GM12878 (cell line): ENCODE measurements at regions not wholly inside any gene's neighbourhood (a gene's known extent, or its start where the extent isn't known, plus 50 kb on each side); places are given as distances from the start of the nearest gene placed in this dataset.

ENCODE experiments used
- ATAC-seq: fragments of 200-7000 bp; cut with Tn5 transposase; 3 replicates; pipeline ENCODE4 v1.9.1; 2020; ENCODE audit warnings: mild to moderate bottlenecking, moderate library complexity
- BruUV-seq: library from RNA; stranded (reverse); fragments of 400-500 nt; replicated peaks from 2 replicates; lab custom pipeline; 2021; lab: Mats Ljungman, UMichigan
- CTCF ChIA-PET: fragments of 300-600 bp; sonication (Branson Sonifier 250); formaldehyde crosslinking; extraction: SDS; loops from one replicate; lab custom pipeline; 2021; ENCODE audit warnings: inconsistent platforms; lab: Yijun Ruan, JAX
- POLR2A ChIA-PET: fragments of 350-600 bp; formaldehyde crosslinking; extraction: SDS; loops from one replicate; lab custom pipeline; 2021; ENCODE audit warnings: inconsistent platforms; lab: Charles Lee
- RAD21 ChIA-PET: fragments of 300-600 bp; sonication (Branson Sonifier 250); formaldehyde crosslinking; loops from one replicate; lab custom pipeline; 2023; ENCODE audit warnings: antibody characterized with exemption; ENCODE audit not compliant: unreplicated experiment; lab: Charles Lee
- SMC1A ChIA-PET: fragments of 300-600 bp; sonication (Branson Sonifier 250); formaldehyde crosslinking; loops from one replicate; lab custom pipeline; 2023; ENCODE audit not compliant: unreplicated experiment, uncharacterized antibody; lab: Charles Lee
- DNase-seq: peaks from one replicate; pipeline ENCODE4 v3.0.0-alpha.2; 2011; ENCODE audit warnings: low read depth, low spot score
- FAIRE-seq: peaks from 3 replicates; lab custom pipeline; 2011; peaks lifted over from hg19 to GRCh38; lab: Jason Lieb, UNC
- H2AFZ ChIP-seq: 2 replicates; pipeline ENCODE4 v1.6.0; 2011; ENCODE audit warnings: low read depth, low read length, control low read depth; ENCODE audit not compliant: control insufficient read depth
- H3K27ac ChIP-seq: 2 replicates; pipeline ENCODE4 v1.5.1; 2011; ENCODE audit warnings: control low read depth; ENCODE audit not compliant: control insufficient read depth, insufficient read depth
- H3K27me3 ChIP-seq, 2 experiments: replicated peaks in 1 of 2; 2 replicates each; pipeline versions ENCODE4 v1.6.0 to v1.6.1; 2011; ENCODE audit warnings: low read length in 1 of 2; ENCODE audit not compliant: control insufficient read depth in 2 of 2, insufficient read depth in 2 of 2
- H3K36me3 ChIP-seq, 2 experiments: 2 replicates each; pipeline ENCODE4 v1.5.1; 2011; ENCODE audit warnings: low read length in 1 of 2; ENCODE audit not compliant: control insufficient read depth in 2 of 2, insufficient read depth in 2 of 2
- H3K4me1 ChIP-seq: 2 replicates; pipeline ENCODE4 v1.6.1; 2011; ENCODE audit warnings: mild to moderate bottlenecking, low read length, moderate library complexity, mixed read lengths; ENCODE audit not compliant: control insufficient read depth, insufficient read depth
- H3K4me2 ChIP-seq: 2 replicates; pipeline ENCODE4 v1.6.0; 2011; ENCODE audit warnings: control low read depth; ENCODE audit not compliant: control insufficient read depth, insufficient read depth
- H3K4me3 ChIP-seq: fragments of 200-600 bp; sonication (generic); 2 replicates; pipeline ENCODE4 v1.5.1; 2016
- H3K79me2 ChIP-seq: 2 replicates; pipeline ENCODE4 v1.6.0; 2011; ENCODE audit warnings: low read length; ENCODE audit not compliant: control insufficient read depth, insufficient read depth
- H3K9ac ChIP-seq: 2 replicates; pipeline ENCODE4 v1.8.0; 2011; ENCODE audit warnings: low read length, control low read depth, mixed read lengths; ENCODE audit not compliant: control insufficient read depth, insufficient read depth
- H3K9me3 ChIP-seq: replicated peaks from 3 replicates; pipeline ENCODE4 v1.5.1; 2011; ENCODE audit warnings: mild to moderate bottlenecking, low read length; ENCODE audit not compliant: control insufficient read depth, insufficient read depth
- H4K20me1 ChIP-seq: 2 replicates; pipeline ENCODE4 v1.6.0; 2011; ENCODE audit not compliant: control insufficient read depth, insufficient read depth
- ASH2L ChIP-seq: fragments of 300-600, 200-600 bp; sonication (generic); IDR thresholded peaks from 2 replicates; pipeline ENCODE4 v1.6.1; 2017; ENCODE audit warnings: low read depth, mild to moderate bottlenecking, borderline replicate concordance
- BACH1 ChIP-seq: fragments of 450-650 bp; IDR thresholded peaks from 2 replicates; pipeline ENCODE4 v1.6.1; 2017; ENCODE audit warnings: mild to moderate bottlenecking, borderline replicate concordance
- CTCF ChIP-seq, 3 experiments: IDR thresholded peaks in 2 of 3; conservative IDR thresholded peaks in 1 of 3; 2 replicates each; pipeline ENCODE4 v1.5.1; 2011; ENCODE audit warnings: low read depth in 3 of 3, low read length in 3 of 3, mild to moderate bottlenecking in 3 of 3, control low read depth in 2 of 3, moderate library complexity in 2 of 3, inconsistent platforms in 1 of 3, mixed read lengths in 1 of 3; ENCODE audit not compliant: control insufficient read depth in 2 of 3, insufficient read depth in 1 of 3; ENCODE audit errors: extremely low read depth in 1 of 3
- GATAD2B ChIP-seq: fragments of 450-650 bp; conservative IDR thresholded peaks from 2 replicates; pipeline ENCODE4 v1.6.1; 2017; ENCODE audit warnings: low read depth, mild to moderate bottlenecking, moderate library complexity
- MTA2 ChIP-seq: fragments of 450-650 bp; IDR thresholded peaks from 2 replicates; pipeline ENCODE4 v1.6.1; 2016; ENCODE audit warnings: low read depth, mild to moderate bottlenecking, moderate library complexity
- NFXL1 ChIP-seq: fragments of 450-650 bp; IDR thresholded peaks from 2 replicates; pipeline ENCODE4 v1.6.1; 2017; ENCODE audit warnings: antibody characterized with exemption, mild to moderate bottlenecking, borderline replicate concordance
- PML ChIP-seq: IDR thresholded peaks from 2 replicates; pipeline ENCODE4 v1.6.1; 2012; ENCODE audit warnings: low read length, inconsistent platforms
- POLR2AphosphoS5 ChIP-seq: IDR thresholded peaks from 2 replicates; pipeline ENCODE4 v1.6.1; 2011; ENCODE audit warnings: mild to moderate bottlenecking, low read length, inconsistent platforms
- PRDM15 ChIP-seq: fragments of 450-650 bp; formaldehyde crosslinking; IDR thresholded peaks from 2 replicates; pipeline ENCODE4 v1.4.0; 2020; ENCODE audit warnings: mild to moderate bottlenecking, moderate library complexity
- RBBP5 ChIP-seq: fragments of 200-600 bp; sonication (generic); conservative IDR thresholded peaks from 2 replicates; pipeline ENCODE4 v1.6.1; 2016
- RCOR1 ChIP-seq: conservative IDR thresholded peaks from 2 replicates; pipeline ENCODE4 v1.6.1; 2012; ENCODE audit warnings: low read depth, low read length, improper control_type of control experiment
- RUNX3 ChIP-seq: IDR thresholded peaks from 2 replicates; pipeline ENCODE4 v1.6.1; 2012; ENCODE audit warnings: low read length, inconsistent platforms
- SREBF2 ChIP-seq: IDR thresholded peaks from 2 replicates; pipeline ENCODE4 v1.6.1; 2012; ENCODE audit warnings: mild to moderate bottlenecking, low read length
- TCF7 ChIP-seq: IDR thresholded peaks from 2 replicates; pipeline ENCODE4 v1.6.1; 2014; ENCODE audit warnings: antibody characterized with exemption, borderline replicate concordance
- ZBTB33 ChIP-seq: fragments of 450-650 bp; IDR thresholded peaks from 2 replicates; pipeline ENCODE4 v1.6.1; 2017; ENCODE audit warnings: mild to moderate bottlenecking
- WGBS: methylation state at CpG from one replicate; pipeline ENCODE4 v1.1.6; 2016; ENCODE audit warnings: low lambda C conversion rate; ENCODE audit not compliant: insufficient replicate concordance, insufficient coverage; ENCODE audit errors: missing lambda C conversion rate; 5-methylcytosine and 5-hydroxymethylcytosine counted together
- in situ Hi-C: fragments of 300-500 bp; cut with MboI; formaldehyde crosslinking; loops from 9 replicates; pipeline ENCODE4 v1.14.3; 2018; ENCODE audit warnings: mixed read lengths
- intact Hi-C: fragments of 100-400 bp; cut with micrococcal nuclease; formaldehyde crosslinking; loops from one replicate; pipeline ENCODE4 v1.14.2; 2022; ENCODE audit not compliant: unreplicated experiment

DNA sequence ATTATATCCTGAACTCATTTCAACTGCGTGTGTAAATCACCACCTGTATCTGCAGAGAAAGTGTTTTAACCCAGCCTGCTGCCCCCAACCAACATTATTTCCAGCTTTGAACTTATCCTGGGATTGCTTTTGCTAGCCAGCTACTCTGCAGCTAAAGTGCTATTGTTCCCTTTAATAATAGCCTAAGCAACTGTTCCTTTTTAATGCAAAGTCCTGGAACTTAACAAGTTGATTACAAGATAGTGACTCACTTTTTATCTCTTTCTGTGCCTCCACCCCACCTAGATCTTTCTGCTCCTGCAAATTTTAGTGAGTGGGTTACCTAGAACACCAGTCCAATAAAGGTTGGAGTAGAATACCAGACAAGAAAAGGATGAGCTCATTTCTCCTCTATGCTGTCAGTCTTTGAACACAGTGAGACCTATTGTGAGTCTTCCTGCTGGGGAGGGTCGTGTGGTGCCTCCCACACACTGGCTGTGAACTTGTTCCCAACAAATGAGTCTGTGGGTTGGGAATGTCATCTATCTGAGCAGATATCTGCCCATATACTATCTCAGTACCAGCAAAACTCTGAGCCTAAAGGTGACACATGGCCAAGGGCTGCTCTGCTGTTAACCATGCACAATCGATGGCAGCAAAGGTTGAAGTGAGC, 137.7 kb downstream of the FAM204A start (continued):
- TF ChIP-seq GATAD2B (no peak), SREBF2 (no peak)

DNA sequence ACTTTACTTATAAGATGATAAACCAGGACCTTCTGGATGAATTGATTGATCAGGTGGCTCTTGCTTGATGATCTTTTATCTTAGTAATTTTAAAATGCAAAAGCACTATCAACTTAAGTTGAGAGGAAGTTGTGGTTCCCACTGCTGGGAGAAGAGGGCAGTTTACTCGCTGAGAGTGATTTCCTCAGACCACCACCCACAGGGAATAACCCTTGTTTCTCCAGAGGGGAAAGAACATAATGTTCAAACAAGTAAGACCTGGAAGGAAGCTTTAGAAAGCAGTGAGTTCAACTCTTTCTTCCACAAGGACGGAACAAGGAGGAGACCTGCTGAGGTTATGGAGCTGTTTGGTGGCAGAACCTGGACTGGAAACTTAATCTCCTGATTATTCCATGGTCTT, 138.7 kb downstream of the FAM204A start:
- Histone ChIP-seq H3K4me3 (no peak overlapping the region), H3K36me3 (no peaks in the 10 kb centered on the region), H2AFZ (no peak overlapping the region), H3K4me2 (no peak overlapping the region), H3K27ac (no peak overlapping the region), H3K9ac (no peak overlapping the region), H3K9me3 (no peaks in the 10 kb centered on the region), H3K27me3 (peaks cover 1 to 5% of the 10 kb centered on the region in 2 experiments; a peak in 1 of 4 replicates), H3K79me2 (no peaks in the 10 kb centered on the region), H3K4me1 (no peaks in the 10 kb centered on the region), H4K20me1 (no peaks in the 10 kb centered on the region)
- SMC1A ChIA-PET, result interaction anchor here (1.2 kb wide), 1 partner anchor 11 kb away, joined by 3 read pairs; no protein-coding TSS in a partner anchor
- TF ChIP-seq RUNX3 (no peak), RCOR1 (no peak), PRDM15 (CRISPR knock-in tag) (no peak), ZBTB33 (no peak), PML (no peak), MTA2 (no peak), POLR2AphosphoS5 (no peak), NFXL1 (no peak), BACH1 (no peak), TCF7 (no peak), RBBP5 (no peak), CTCF (IDR thresholded peaks at IDR 0.05 in 2 of 3, conservative IDR thresholded peaks at IDR 0.05 in 1 of 3; ENCODE audit: control insufficient read depth in 2 of 3, extremely low read depth in 1 of 3, insufficient read depth in 1 of 3, low read depth in 3 of 3, low read length in 3 of 3) (no peak), ASH2L (no peak)
- FAIRE-seq, result no peak
- in situ Hi-C loops (no loop called here), intact Hi-C loops (no loop called here)
- RAD21 ChIA-PET, result no interaction called here
- CTCF ChIA-PET, result interaction anchor here (1.4 to 2.2 kb wide), 2 partner anchors 56 to 707 kb away, joined by 3 to 7 read pairs; no protein-coding TSS in a partner anchor
- POLR2A ChIA-PET, result no interaction called here
- BruUV-seq, result no TSS peak
- 3% methylated on average over 2 of the region's 2 CpGs for WGBS
- DNase-seq, result no peak
- ATAC-seq, result no peak
